ENCODE measurements at regions not wholly inside any gene's neighbourhood (a gene's known extent, or its start where the extent isn't known, plus 50 kb on each side); places are given as distances from the start of the nearest gene placed in this dataset.

DNA sequence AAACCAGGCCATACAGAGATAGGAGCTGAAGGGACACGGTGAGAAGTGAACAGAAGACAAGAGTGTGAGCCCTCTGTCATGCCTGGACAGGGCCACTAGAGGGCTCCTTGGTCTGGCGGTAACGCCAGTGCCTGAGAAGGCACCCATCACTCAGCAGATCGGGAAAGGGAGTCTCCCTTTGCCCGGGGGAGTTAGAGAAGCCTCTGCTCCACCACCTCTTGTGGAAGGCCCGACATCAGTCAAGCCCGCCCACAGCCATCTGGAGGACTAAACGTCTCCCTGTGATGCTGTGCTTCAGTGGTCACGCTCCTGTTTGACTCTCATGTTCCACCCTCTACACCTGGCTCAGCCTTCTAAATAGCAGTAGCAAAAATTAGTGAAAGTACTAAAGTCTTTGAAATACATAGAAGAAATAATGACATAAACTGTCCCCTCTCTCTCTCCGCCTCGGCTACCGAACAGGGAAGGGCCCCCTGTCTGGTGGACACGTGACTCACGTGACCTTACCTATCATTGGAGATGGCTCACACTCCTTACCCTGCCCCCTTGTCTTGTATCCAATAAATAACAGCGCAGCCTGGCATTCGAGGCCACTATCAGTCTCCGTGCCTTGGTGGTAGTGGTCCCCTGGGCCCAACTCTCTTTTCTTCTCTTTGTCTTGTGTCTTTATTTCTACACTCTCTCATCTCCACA lies 66.7 kb downstream of the RPP21 start:
- DNase-seq (ENCODE audit: low read depth) (peak; percentile 56), FAIRE-seq (no peak)
- Histone ChIP-seq H3K36me3 (ENCODE audit: control insufficient read depth, insufficient read depth, low read length) (no peaks in the 10 kb centered on the region), H3K27me3 (ENCODE audit: control insufficient read depth, insufficient read depth, low read length) (no peaks in the 10 kb centered on the region), H3K4me3 (ENCODE audit: low read depth, low read length) (no peak overlapping the region)
- TF ChIP-seq, protein P1, sequence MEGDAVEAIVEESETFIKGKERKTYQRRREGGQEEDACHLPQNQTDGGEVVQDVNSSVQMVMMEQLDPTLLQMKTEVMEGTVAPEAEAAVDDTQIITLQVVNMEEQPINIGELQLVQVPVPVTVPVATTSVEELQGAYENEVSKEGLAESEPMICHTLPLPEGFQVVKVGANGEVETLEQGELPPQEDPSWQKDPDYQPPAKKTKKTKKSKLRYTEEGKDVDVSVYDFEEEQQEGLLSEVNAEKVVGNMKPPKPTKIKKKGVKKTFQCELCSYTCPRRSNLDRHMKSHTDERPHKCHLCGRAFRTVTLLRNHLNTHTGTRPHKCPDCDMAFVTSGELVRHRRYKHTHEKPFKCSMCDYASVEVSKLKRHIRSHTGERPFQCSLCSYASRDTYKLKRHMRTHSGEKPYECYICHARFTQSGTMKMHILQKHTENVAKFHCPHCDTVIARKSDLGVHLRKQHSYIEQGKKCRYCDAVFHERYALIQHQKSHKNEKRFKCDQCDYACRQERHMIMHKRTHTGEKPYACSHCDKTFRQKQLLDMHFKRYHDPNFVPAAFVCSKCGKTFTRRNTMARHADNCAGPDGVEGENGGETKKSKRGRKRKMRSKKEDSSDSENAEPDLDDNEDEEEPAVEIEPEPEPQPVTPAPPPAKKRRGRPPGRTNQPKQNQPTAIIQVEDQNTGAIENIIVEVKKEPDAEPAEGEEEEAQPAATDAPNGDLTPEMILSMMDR (IDR thresholded peaks at IDR 0.05; ENCODE audit: insufficient read depth, low read length, severe bottlenecking): peak; percentile 86

DNA sequence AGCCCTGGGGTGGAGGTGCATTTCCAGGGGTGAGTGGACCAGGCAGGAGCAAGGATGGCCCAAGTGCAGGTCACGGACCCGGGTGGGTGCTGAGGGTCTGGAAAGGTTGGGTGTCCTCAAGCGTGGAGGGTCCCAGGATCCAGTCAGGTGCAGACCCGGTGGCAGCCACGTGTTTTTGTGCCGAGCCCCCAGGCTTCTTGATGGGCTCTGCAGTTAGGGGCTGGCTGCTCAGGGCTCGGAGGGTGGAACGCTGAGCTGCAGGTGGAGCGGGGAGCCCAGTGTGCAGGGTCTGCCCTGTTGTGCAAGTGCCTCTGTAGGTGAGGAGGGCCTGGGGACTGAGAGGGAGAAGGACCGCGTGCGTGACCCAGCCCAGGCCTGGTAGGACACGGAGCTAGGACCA lies 70.9 kb upstream of the HLA-E start:
- no peak overlapping the region for H3K4me3 ChIP-seq (ENCODE audit: low read depth, low read length)
- no peaks in the 10 kb centered on the region for H3K36me3 ChIP-seq (ENCODE audit: control insufficient read depth, insufficient read depth, low read length)
- DNase-seq (ENCODE audit: low read depth) (no peak), FAIRE-seq (no peak)
- peaks cover 4% of the 10 kb centered on the region for H3K27me3 ChIP-seq (ENCODE audit: control insufficient read depth, insufficient read depth, low read length)
- TF ChIP-seq, protein P1 (IDR thresholded peaks at IDR 0.05; ENCODE audit: insufficient read depth, low read length, severe bottlenecking): no peak

DNA sequence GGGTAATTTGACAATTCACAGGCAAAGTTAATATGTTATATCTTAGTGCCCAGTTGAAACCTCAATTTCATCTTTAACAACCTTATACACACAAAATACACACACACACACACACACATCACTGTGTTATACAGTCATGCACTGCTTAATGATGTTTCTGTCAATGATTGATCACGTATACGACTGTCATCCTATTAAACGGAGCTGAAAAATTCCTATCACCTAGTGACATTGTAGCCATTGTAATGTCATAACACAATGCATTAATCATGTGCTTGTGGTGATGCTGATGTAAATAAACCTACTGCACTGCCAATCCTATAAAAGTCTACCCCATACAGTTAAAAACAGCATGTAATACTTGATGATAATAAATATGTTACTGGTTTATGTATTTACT lies 64.8 kb upstream of the HLA-E start:
- peaks cover 4% of the 10 kb centered on the region for H3K27me3 ChIP-seq (ENCODE audit: control insufficient read depth, insufficient read depth, low read length)
- FAIRE-seq: no peak

More for the DNA sequence above, 64.8 kb upstream of the HLA-E start:
- DNase-seq (ENCODE audit: low read depth): no peak
- no peak overlapping the region for H3K4me3 ChIP-seq (ENCODE audit: low read depth, low read length)
- H3K36me3 ChIP-seq (ENCODE audit: control insufficient read depth, insufficient read depth, low read length): no peaks in the 10 kb centered on the region
- TF ChIP-seq, protein P1 (IDR thresholded peaks at IDR 0.05; ENCODE audit: insufficient read depth, low read length, severe bottlenecking): no peak

Measured in bronchial epithelial cell (primary cell).